NOMO-1 (cell line): ENCODE measurements at regions not wholly inside any gene's neighbourhood (a gene's known extent, or its start where the extent isn't known, plus 50 kb on each side); places are given as distances from the start of the nearest gene placed in this dataset.

Source experiments
- DNase-seq, 2 experiments: peaks; one replicate each; lab custom pipeline; 2025; ENCODE audit not compliant: unreplicated experiment in 2 of 2; lab: John Stamatoyannopoulos, UW

GRCh38 chr20:17859002-17859615 lies 109.5 kb downstream of the SNX5 start:
- DNase-seq = no peak

GRCh38 chr20:17858450-17859001 lies 110.1 kb downstream of the SNX5 start:
- no peak for DNase-seq

- DNase-seq = no peak
Measured at GRCh38 chr20:17857639-17858449, 110.8 kb downstream of the SNX5 start.

DNA sequence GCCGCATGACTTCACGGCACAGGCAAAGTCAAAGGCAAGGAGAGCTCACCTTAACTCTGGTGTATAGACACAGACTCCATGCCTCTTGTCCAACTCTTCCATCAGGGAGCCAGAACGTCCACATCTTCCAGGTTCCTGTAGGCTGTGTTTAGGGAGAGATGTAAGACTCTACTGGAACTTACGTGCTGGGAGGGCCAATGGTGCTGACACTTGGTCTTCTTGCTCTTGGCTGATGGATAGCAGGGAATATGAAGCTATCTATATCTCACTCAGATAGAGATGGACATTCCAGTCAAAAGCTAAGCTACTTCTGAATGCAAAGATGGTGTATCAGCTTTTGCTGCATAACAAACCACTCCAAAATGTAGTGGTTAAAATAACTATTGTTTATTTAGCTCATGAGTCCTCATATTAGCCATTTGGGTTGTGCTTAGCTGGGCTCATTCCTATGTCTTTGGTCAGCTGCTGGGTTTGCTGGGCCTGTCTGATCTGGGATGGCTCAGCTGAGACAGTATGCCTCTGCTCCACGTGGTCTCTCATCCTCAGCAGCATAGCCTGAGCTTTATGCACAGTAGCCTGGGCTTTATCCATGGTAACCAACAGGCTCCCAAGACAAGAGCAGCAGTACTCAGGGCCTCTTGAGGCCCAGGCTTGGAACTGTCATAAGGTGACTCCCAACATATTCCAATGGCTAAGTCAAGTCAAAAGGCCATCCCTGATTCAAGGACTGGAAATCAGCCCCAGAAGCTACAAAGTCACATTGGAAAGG lies 111.6 kb downstream of the SNX5 start:
- no peak for DNase-seq

DNA sequence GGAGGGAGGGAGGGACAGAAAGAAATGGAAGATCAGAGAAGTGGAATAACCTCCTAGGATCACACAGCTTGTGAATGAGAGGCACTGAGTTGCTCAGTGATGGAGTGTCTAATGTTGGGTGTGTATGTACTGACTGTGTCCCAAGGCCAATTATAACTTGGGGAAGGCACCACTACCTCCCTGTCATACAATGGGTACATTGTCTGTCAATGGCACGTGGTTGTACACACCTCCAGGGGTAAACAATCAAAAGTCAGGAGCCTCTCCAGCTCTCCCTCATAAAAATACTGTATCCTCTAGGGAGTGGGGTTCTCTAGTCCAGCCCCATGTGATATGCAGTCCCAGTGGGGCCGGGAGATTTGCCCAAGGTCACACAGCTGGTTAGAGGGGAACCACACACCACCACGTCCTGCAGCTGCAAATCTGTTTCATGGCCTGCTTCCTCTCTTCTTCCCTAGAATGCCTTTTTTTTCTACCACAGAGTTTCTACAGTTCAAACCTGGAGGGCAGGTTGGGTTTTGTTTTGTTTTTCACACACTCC lies 112.5 kb downstream of the SNX5 start:
- DNase-seq = no peak

- DNase-seq = no peak
Measured at GRCh38 chr20:17854307-17854903, 114.2 kb downstream of the SNX5 start.

DNA sequence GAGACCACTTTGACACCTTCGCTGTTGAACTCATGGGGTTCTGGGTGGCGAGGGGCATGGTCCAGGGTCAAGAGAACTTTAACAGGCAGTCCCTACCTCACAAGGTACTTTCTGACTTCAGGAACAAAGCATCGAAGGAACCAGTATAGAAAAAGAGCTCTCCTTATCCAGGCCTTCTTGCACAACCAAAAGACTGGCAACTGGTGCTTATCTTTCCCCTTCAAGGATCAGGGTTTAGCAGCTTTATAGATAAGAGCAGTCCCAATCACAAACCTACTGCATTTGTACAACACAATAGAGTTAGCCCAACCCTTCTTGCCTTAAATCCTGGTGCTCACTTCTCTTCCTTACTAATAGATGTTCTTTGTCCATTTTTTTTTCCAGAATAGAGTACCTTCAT lies 116.3 kb downstream of the SNX5 start:
- DNase-seq = no peak

DNA sequence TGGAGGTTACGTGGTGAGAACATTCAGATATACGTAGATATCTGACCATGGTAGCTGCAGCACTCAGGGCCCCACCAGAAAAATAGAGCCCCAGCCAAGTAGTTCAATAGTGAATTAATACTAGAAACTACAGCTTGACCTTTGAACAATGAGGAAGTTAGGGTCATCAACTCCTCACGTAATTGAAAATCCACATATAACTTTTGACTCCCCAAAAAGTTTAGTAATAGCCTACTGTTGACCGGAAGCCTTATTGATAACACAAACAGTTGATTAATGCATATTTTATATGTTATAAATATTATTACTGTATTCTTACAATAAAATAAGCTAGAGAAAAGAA lies 117.9 kb downstream of the SNX5 start:
- no peak for DNase-seq

DNA sequence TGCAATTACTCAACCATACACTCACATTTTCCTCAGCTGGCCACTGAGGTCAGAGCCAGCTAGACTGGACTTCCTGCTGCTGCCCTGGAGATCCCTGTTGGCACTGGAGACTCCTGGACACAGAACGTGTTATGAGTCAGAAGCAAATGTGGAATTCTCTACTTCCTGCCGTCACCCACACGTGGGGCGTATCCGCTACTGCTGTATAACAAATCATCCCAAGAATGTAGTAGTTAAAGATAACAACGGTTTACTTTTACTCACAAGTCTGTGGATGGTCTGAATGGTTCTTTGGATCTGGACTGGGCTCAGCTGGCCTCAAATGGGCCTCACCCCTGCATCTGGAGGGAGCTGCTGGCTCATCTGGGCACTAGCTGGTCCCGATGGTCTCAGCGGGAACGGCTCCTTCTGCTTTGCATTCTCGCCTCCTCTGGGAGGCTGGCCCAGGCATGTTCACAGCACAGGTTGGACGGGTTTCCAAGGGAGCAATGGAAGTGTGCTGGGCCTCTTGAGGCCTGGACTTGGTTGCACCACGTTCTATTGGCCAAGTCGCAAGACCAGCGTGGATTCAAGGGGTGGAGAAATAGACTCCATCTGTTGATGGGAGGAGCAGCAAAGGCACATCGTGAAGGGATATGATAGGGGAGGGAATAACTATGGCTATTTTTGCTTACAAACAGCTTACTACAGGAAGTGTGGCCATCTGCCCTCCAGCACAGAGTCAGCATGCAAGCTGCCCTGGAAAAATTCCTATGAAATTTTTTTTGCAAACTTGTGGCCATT lies 118.5 kb downstream of the SNX5 start:
- DNase-seq = no peak

DNA sequence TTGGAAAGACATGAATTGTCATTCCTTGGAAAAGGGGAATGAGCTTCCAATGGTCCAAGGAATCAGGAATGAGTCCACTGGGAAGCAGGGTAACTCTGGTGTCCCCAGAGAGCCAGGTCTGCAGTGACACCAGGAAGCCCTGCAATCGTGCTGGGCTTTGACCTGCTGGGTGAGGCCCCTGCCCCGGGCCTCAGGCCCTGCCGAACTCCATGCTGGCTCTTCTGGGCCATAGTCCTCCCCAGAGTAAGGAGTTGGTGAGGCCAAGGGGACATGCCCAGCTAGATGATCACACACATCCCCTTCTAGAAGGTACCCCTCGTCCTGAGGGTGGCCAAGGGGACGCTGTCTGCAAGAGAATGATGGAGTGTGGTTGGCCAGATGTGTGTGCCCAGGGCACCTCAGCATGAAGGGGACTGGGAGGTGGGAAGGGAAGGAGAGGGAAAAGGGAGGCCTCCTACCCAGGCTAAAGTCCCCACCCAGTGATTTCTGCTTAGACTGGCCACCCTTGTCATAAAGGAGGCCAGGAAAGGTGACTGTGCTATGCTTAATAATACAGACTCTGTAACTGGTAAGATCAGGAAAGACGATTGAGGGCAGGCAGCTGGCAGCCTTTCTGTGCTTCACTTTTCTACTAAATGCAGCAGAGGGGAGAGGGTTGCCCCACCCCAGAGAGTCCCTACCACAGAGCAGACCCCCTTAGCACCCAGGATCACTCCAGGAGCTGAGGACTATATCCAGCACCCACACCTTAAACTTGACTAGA lies 119.3 kb downstream of the SNX5 start:
- no peak for DNase-seq

DNA sequence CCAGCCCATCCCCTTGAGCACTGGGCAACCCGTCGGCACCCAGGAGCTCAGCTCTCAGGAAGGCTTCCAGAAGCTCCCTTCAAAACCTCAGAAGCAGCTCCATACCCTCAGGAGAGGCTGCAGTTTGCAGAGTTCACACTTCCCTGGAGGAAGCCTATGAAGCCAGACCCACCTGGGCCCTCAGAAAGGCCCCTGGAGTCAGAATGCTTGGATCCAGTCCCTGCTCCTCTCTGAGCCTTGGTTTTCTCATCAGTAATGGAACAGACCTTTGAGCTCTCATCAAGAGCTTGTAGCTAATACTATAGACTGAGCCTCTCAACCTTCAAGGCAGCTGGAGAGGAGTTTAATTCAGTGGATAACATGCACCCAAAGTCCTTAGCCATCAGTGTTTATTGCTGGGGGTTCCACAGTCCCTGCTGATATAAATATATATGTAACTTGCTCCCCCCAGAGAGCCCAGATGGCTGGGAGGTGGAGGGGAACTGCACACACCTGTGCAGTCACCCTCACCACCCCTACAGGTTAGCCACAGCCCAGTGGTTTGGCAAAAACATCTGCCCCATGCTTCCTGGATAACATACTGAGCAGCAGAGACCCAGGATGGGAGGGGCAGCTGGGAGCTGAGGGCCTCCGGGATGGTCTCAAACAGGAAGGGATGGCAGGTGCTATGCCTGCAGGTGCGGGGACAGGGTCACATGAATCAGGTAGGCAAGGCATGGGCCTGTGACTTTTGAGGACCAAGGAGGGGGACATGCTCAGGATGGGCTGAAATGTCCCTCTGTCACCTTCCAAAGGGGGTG lies 120.1 kb downstream of the SNX5 start:
- no peak for DNase-seq

GRCh38 chr20:17845701-17846475 lies 122.7 kb downstream of the SNX5 start:
- DNase-seq = no peak

GRCh38 chr20:17844549-17845298 lies 123.9 kb downstream of the SNX5 start:
- no peak for DNase-seq

- DNase-seq = no peak
Measured at GRCh38 chr20:17844133-17844429, 124.5 kb downstream of the SNX5 start.

GRCh38 chr20:17843246-17844132 lies 125.1 kb downstream of the SNX5 start:
- DNase-seq = no peak

- no peak for DNase-seq
Measured at GRCh38 chr20:17841751-17842215, 126.8 kb downstream of the SNX5 start.
